Vagina (tissue), 2 donors: ENCODE measurements at regions not wholly inside any gene's neighbourhood (a gene's known extent, or its start where the extent isn't known, plus 50 kb on each side); places are given as distances from the start of the nearest gene placed in this dataset.

Experiments used
- CTCF ChIP-seq, 3 experiments: fragments of 450-650 bp in 2 of 3; fragments of 200-600 bp in 1 of 3; sonication (generic) in 1 of 3; IDR thresholded peaks; one replicate each; pipeline ENCODE4 v1.5.1; 2017 to 2019; ENCODE audit warnings: antibody characterized with exemption in 3 of 3, mild to moderate bottlenecking in 2 of 3, moderate library complexity in 2 of 3
- POLR2A ChIP-seq, 2 donors: fragments of 450-650 bp; IDR thresholded peaks; one replicate each; pipeline ENCODE4 v1.6.1; 2017; ENCODE audit warnings: antibody characterized with exemption in 2 of 2, mild to moderate bottlenecking in 2 of 2, moderate library complexity in 2 of 2
- POLR2AphosphoS5 ChIP-seq, 2 donors: sonication (generic); formaldehyde crosslinking; IDR thresholded peaks; one replicate each; pipeline ENCODE4 v1.9.0; 2017; ENCODE audit warnings: antibody characterized with exemption in 2 of 2, mild to moderate bottlenecking in 2 of 2, low read depth in 1 of 2; ENCODE audit not compliant: insufficient read depth in 1 of 2

- TF ChIP-seq POLR2A (IDR thresholded peaks at IDR 0.05): no peak
- no peak for TF ChIP-seq CTCF (IDR thresholded peaks at IDR 0.05)
- no peak for TF ChIP-seq POLR2AphosphoS5 (IDR thresholded peaks at IDR 0.05; ENCODE audit: insufficient read depth in 1 of 2, low read depth in 1 of 2)
Observed at GRCh38 chr1:219051547-219051946, 122.1 kb upstream of the LYPLAL1 start.
